HCT116 (cell line): ENCODE measurements at regions not wholly inside any gene's neighbourhood (a gene's known extent, or its start where the extent isn't known, plus 50 kb on each side); places are given as distances from the start of the nearest gene placed in this dataset.

Experiments
- ATAC-seq: fragments of 200-7000 bp; cut with Tn5 transposase; 2 replicates; pipeline ENCODE4 v1.9.1; 2020; ENCODE audit warnings: mild to moderate bottlenecking, moderate library complexity
- BruUV-seq: library from RNA; stranded (reverse); fragments of 400-500 nt; replicated peaks from 2 replicates; lab custom pipeline; 2021; lab: Mats Ljungman, UMichigan
- CTCF ChIA-PET: fragments of 300-600 bp; sonication (Branson Sonifier 250); formaldehyde crosslinking; loops from one replicate; lab custom pipeline; 2021; ENCODE audit warnings: antibody characterized with exemption; lab: Charles Lee
- POLR2A ChIA-PET: fragments of 300-600, 350-600 bp; sonication (Branson Sonifier 250); formaldehyde crosslinking; loops from one replicate; lab custom pipeline; 2021; ENCODE audit warnings: antibody characterized with exemption; lab: Charles Lee
- RAD21 ChIA-PET, 2 experiments: fragments of 300-600 bp; sonication (Branson Sonifier 250); formaldehyde crosslinking; loops; one replicate each; lab custom pipeline; 2023; ENCODE audit warnings: low total read pairs in 2 of 2; ENCODE audit not compliant: uncharacterized antibody in 2 of 2, unreplicated experiment in 2 of 2, low non-redundant PET in 1 of 2; lab: Charles Lee
- DNase-seq: peaks from one replicate; pipeline ENCODE4 v3.0.0-alpha.2; 2010; ENCODE audit warnings: low read depth, low spot score
- H2AFZ ChIP-seq: fragments of 200-600 bp; shearing (Covaris generic), sonication (generic); 2 replicates; pipeline ENCODE4 v1.6.1; 2017; ENCODE audit warnings: low read depth, mixed run types, mixed read lengths, antibody characterized with exemption, low read length; ENCODE audit not compliant: poor library complexity, severe bottlenecking
- H3K27ac ChIP-seq: 2 replicates; pipeline ENCODE4 v1.5.1; 2012; ENCODE audit warnings: low read depth, low read length
- H3K27me3 ChIP-seq: fragments of 200-600 bp; sonication (generic); 2 replicates; pipeline ENCODE4 v1.6.1; 2016; ENCODE audit warnings: mixed run types, low read length, mixed read lengths; ENCODE audit not compliant: insufficient read depth
- H3K36me3 ChIP-seq, 2 experiments: fragments of 200-500 bp in 1 of 2; fragments of 200-600 bp in 1 of 2; sonication (Bioruptor generic) in 1 of 2; sonication (generic) in 1 of 2; 2 replicates each; pipeline versions ENCODE4 v1.5.1 to v1.6.1; 2014 to 2016; ENCODE audit warnings: low read length in 2 of 2, inconsistent platforms in 1 of 2, mixed read lengths in 1 of 2, mixed run types in 1 of 2; ENCODE audit not compliant: insufficient read depth in 2 of 2, control insufficient read depth in 1 of 2
- H3K4me1 ChIP-seq, 2 experiments: fragments of 200-600 bp in 1 of 2; sonication (generic) in 1 of 2; 2 replicates each; pipeline versions ENCODE4 v1.5.1 to v1.6.1; 2012 to 2017; ENCODE audit warnings: low read length in 2 of 2, inconsistent platforms in 1 of 2, mild to moderate bottlenecking in 1 of 2, mixed read lengths in 1 of 2, mixed run types in 1 of 2, moderate library complexity in 1 of 2; ENCODE audit not compliant: insufficient read depth in 2 of 2, control insufficient read depth in 1 of 2
- H3K4me2 ChIP-seq: fragments of 200-600 bp; sonication (generic); 2 replicates; pipeline ENCODE4 v1.6.1; 2017; ENCODE audit warnings: mixed run types, low read length, mixed read lengths
- H3K4me3 ChIP-seq, 2 experiments: fragments of 200-600 bp in 1 of 2; sonication (generic) in 1 of 2; replicated peaks in 1 of 2; 2 replicates each; pipeline ENCODE4 v1.5.1; 2011 to 2016; ENCODE audit warnings: low read length in 2 of 2, control low read depth in 1 of 2, low read depth in 1 of 2, mild to moderate bottlenecking in 1 of 2, mixed read lengths in 1 of 2, mixed run types in 1 of 2
- H3K79me2 ChIP-seq: fragments of 200-600 bp; sonication (generic); 2 replicates; pipeline ENCODE4 v1.6.1; 2017; ENCODE audit warnings: mild to moderate bottlenecking, mixed run types, low read length, moderate library complexity, mixed read lengths; ENCODE audit not compliant: insufficient read depth
- H3K9ac ChIP-seq: fragments of 200-600 bp; sonication (generic); 2 replicates; pipeline ENCODE4 v1.6.1; 2016; ENCODE audit warnings: low read length, mixed read lengths
- H3K9me2 ChIP-seq: fragments of 200-600 bp; sonication (generic), shearing (Covaris generic); 2 replicates; pipeline ENCODE4 v1.6.1; 2017; ENCODE audit warnings: mixed run types, mild to moderate bottlenecking, moderate library complexity; ENCODE audit not compliant: insufficient read depth
- H3K9me3 ChIP-seq, 2 experiments: fragments of 200-500 bp in 1 of 2; fragments of 200-600 bp in 1 of 2; sonication (Bioruptor generic) in 1 of 2; sonication (generic) in 1 of 2; 2 replicates each; pipeline ENCODE4 v1.6.1; 2014 to 2017; ENCODE audit warnings: low read length in 2 of 2, mixed read lengths in 2 of 2, inconsistent platforms in 1 of 2, low read depth in 1 of 2, mild to moderate bottlenecking in 1 of 2, mixed run types in 1 of 2, moderate library complexity in 1 of 2; ENCODE audit not compliant: control insufficient read depth in 1 of 2, insufficient read depth in 1 of 2
- H4K20me1 ChIP-seq: fragments of 200-600 bp; sonication (generic), shearing (Covaris generic); 2 replicates; pipeline ENCODE4 v1.6.1; 2017; ENCODE audit warnings: mixed run types, mild to moderate bottlenecking, moderate library complexity; ENCODE audit not compliant: insufficient read depth
- CBX3 ChIP-seq: IDR thresholded peaks from 2 replicates; pipeline ENCODE4 v1.6.1; 2012; ENCODE audit warnings: low read depth
- CEBPB ChIP-seq: IDR thresholded peaks from 2 replicates; pipeline ENCODE4 v1.6.1; 2012; ENCODE audit warnings: low read depth
- EGR1 ChIP-seq: IDR thresholded peaks from 2 replicates; pipeline ENCODE4 v1.6.1; 2012; ENCODE audit warnings: low read depth
- SIN3A ChIP-seq: IDR thresholded peaks from 2 replicates; pipeline ENCODE4 v1.6.1; 2012; ENCODE audit warnings: low read depth
- SP1 ChIP-seq: IDR thresholded peaks from 2 replicates; pipeline ENCODE4 v1.6.1; 2012; ENCODE audit warnings: low read depth
- SRF ChIP-seq: IDR thresholded peaks from 2 replicates; pipeline ENCODE4 v1.6.1; 2012; ENCODE audit warnings: low read depth
- TCF7L2 ChIP-seq: IDR thresholded peaks from 2 replicates; pipeline ENCODE4 v1.7.0; 2011; ENCODE audit warnings: borderline replicate concordance, inconsistent platforms; ENCODE audit not compliant: insufficient read depth, insufficient read length; ENCODE audit errors: extremely low read depth
- ZFX ChIP-seq: fragments of 450-650 bp; IDR thresholded peaks from 2 replicates; pipeline ENCODE4 v1.6.1; 2017
- intact Hi-C: fragments of 100-400 bp; cut with micrococcal nuclease; formaldehyde crosslinking; loops from 2 replicates; pipeline ENCODE4 v1.10.0; 2022
- TF ChIP-seq, protein P1 (sequence below): IDR thresholded peaks from 2 replicates; pipeline ENCODE4 v1.6.1; 2012; ENCODE audit warnings: low read depth
- TF ChIP-seq, protein P2 (sequence below): IDR thresholded peaks from 2 replicates; pipeline ENCODE4 v1.6.1; 2011; ENCODE audit warnings: mild to moderate bottlenecking, low read length, moderate library complexity; ENCODE audit not compliant: insufficient replicate concordance; ENCODE audit errors: extremely low read depth
- TF ChIP-seq, protein P3 (sequence below): IDR thresholded peaks from 2 replicates; pipeline ENCODE4 v1.6.1; 2012

DNA sequence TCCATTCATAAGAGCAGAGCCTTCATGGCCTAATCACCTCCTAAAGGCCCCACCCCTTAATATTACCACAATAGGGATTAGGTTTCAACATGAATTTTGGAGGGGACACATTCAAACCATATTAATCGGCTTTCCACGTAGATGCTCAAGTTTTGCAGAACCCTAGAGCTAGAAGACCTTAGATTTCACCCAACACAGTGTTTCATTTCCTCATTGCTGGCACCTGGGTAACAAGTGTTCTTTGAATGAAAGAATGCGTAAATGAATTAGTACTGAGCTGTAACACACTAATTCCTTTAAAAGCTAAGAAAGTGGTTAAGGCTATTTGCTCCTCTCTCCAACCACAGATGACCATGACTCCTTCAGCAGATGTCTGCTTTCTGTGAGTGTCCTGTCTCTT, 252.5 kb downstream of the SMAD2 start:
- intact Hi-C loops: no loop called here

DNA sequence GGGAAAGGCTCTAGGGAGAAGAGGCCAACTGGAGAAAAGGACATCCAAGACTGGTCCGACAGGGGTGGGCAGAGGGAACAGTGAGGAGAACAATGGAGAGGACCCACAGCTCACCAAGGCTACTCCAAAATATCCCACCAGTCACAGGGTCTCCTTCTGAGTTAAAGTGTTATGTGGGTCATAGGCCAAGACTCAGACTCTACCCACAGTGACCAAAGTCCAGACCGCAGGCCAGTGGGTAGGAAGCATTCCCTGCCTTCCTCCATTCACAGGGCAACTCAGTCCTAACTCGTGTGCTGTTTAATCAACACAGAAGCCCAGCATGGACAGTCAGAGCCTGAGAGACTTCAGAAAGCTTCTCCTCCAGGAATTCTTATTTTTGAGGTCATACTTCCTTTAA, 260.6 kb downstream of the SMAD2 start:
- H3K36me3 ChIP-seq: no peaks in the 10 kb centered on the region
- H3K27me3 ChIP-seq: peaks cover 27% of the 10 kb centered on the region
- no peaks in the 10 kb centered on the region for H3K4me1 ChIP-seq
- intact Hi-C loops: no loop called here
- H3K9me3 ChIP-seq: no peaks in the 10 kb centered on the region
- no peak for TF ChIP-seq SP1
- TF ChIP-seq, protein P1, sequence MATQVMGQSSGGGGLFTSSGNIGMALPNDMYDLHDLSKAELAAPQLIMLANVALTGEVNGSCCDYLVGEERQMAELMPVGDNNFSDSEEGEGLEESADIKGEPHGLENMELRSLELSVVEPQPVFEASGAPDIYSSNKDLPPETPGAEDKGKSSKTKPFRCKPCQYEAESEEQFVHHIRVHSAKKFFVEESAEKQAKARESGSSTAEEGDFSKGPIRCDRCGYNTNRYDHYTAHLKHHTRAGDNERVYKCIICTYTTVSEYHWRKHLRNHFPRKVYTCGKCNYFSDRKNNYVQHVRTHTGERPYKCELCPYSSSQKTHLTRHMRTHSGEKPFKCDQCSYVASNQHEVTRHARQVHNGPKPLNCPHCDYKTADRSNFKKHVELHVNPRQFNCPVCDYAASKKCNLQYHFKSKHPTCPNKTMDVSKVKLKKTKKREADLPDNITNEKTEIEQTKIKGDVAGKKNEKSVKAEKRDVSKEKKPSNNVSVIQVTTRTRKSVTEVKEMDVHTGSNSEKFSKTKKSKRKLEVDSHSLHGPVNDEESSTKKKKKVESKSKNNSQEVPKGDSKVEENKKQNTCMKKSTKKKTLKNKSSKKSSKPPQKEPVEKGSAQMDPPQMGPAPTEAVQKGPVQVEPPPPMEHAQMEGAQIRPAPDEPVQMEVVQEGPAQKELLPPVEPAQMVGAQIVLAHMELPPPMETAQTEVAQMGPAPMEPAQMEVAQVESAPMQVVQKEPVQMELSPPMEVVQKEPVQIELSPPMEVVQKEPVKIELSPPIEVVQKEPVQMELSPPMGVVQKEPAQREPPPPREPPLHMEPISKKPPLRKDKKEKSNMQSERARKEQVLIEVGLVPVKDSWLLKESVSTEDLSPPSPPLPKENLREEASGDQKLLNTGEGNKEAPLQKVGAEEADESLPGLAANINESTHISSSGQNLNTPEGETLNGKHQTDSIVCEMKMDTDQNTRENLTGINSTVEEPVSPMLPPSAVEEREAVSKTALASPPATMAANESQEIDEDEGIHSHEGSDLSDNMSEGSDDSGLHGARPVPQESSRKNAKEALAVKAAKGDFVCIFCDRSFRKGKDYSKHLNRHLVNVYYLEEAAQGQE: no peak
- no peak for TF ChIP-seq SRF
- no peak for TF ChIP-seq CEBPB
- TF ChIP-seq, protein P2, sequence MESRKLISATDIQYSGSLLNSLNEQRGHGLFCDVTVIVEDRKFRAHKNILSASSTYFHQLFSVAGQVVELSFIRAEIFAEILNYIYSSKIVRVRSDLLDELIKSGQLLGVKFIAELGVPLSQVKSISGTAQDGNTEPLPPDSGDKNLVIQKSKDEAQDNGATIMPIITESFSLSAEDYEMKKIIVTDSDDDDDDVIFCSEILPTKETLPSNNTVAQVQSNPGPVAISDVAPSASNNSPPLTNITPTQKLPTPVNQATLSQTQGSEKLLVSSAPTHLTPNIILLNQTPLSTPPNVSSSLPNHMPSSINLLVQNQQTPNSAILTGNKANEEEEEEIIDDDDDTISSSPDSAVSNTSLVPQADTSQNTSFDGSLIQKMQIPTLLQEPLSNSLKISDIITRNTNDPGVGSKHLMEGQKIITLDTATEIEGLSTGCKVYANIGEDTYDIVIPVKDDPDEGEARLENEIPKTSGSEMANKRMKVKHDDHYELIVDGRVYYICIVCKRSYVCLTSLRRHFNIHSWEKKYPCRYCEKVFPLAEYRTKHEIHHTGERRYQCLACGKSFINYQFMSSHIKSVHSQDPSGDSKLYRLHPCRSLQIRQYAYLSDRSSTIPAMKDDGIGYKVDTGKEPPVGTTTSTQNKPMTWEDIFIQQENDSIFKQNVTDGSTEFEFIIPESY: no peak
- no peak for TF ChIP-seq ZFX
- no peak for TF ChIP-seq TCF7L2
- TF ChIP-seq EGR1: no peak
- TF ChIP-seq CBX3: no peak
- TF ChIP-seq SIN3A: no peak
- TF ChIP-seq, protein P3, sequence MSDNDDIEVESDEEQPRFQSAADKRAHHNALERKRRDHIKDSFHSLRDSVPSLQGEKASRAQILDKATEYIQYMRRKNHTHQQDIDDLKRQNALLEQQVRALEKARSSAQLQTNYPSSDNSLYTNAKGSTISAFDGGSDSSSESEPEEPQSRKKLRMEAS: no peak
- TF ChIP-seq, all 23 proteins: peak for 0
- ChIA-PET RAD21 (no interaction called here), CTCF (no interaction called here), POLR2A (no interaction called here)
- no peak overlapping the region for H3K4me2 ChIP-seq
- H4K20me1 ChIP-seq: no peaks in the 10 kb centered on the region
- no peaks in the 10 kb centered on the region for H3K79me2 ChIP-seq
- no peak overlapping the region for H3K9ac ChIP-seq
- H3K27ac ChIP-seq: no peak overlapping the region
- no peak overlapping the region for H3K4me3 ChIP-seq
- BruUV-seq: no TSS peak
- ATAC-seq (no peak), DNase-seq (no peak)
- H2AFZ ChIP-seq: no peak overlapping the region
- H3K9me2 ChIP-seq: no peaks in the 10 kb centered on the region

More for the DNA sequence above, 252.5 kb downstream of the SMAD2 start:
- ChIA-PET RAD21 (no interaction called here), CTCF (no interaction called here), POLR2A (no interaction called here)
- no peaks in the 10 kb centered on the region for H3K36me3 ChIP-seq
- H2AFZ ChIP-seq: no peak overlapping the region
- H4K20me1 ChIP-seq: no peaks in the 10 kb centered on the region
- no peak overlapping the region for H3K4me3 ChIP-seq
- no peaks in the 10 kb centered on the region for H3K9me2 ChIP-seq
- no peak overlapping the region for H3K4me2 ChIP-seq
- H3K27me3 ChIP-seq: peaks cover 23% of the 10 kb centered on the region
- no peak overlapping the region for H3K9ac ChIP-seq
- no peak for TF ChIP-seq SRF
- H3K9me3 ChIP-seq: no peaks in the 10 kb centered on the region
- no peak for ATAC-seq
- BruUV-seq: no TSS peak
- no peaks in the 10 kb centered on the region for H3K4me1 ChIP-seq
- no peak for DNase-seq
- no peaks in the 10 kb centered on the region for H3K79me2 ChIP-seq
- no peak overlapping the region for H3K27ac ChIP-seq
